ENCODE measurements at regions not wholly inside any gene's neighbourhood (a gene's known extent, or its start where the extent isn't known, plus 50 kb on each side); places are given as distances from the start of the nearest gene placed in this dataset.

DNA sequence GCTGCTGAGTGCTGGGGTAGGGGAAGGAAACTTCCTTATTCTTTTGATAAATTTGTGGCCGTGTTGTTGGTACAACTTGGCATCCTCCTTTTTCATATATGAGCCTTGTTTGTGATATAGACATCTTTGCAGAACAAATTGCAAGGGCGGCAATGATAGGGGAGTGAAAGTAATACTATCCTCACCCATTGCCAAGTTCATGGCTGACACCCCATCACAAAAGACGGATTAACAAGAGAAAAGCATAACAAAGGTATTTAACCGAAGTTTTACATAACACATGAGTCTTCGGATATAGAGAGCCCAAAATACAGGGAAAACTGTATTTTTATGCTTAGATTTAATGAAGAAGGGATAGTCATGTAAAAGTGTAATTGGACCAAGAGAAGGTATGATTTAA, 86.3 kb upstream of the TMPRSS2 start:
- H3K4me3 ChIP-seq (replicated peaks; ENCODE audit: low read depth, low read length) = no peak overlapping the region
- no peak for DNase-seq (ENCODE audit: extremely low read depth, low read depth)

GRCh38 chr21:41593760-41594138, 85.8 kb upstream of the TMPRSS2 start:
- H3K4me3 ChIP-seq (replicated peaks; ENCODE audit: low read depth, low read length) = no peak overlapping the region
- TF ChIP-seq, protein P1, sequence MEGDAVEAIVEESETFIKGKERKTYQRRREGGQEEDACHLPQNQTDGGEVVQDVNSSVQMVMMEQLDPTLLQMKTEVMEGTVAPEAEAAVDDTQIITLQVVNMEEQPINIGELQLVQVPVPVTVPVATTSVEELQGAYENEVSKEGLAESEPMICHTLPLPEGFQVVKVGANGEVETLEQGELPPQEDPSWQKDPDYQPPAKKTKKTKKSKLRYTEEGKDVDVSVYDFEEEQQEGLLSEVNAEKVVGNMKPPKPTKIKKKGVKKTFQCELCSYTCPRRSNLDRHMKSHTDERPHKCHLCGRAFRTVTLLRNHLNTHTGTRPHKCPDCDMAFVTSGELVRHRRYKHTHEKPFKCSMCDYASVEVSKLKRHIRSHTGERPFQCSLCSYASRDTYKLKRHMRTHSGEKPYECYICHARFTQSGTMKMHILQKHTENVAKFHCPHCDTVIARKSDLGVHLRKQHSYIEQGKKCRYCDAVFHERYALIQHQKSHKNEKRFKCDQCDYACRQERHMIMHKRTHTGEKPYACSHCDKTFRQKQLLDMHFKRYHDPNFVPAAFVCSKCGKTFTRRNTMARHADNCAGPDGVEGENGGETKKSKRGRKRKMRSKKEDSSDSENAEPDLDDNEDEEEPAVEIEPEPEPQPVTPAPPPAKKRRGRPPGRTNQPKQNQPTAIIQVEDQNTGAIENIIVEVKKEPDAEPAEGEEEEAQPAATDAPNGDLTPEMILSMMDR (IDR thresholded peaks at IDR 0.05; ENCODE audit: low read depth, low read length, missing control alignments) = no peak
- no peak for DNase-seq (ENCODE audit: extremely low read depth, low read depth)

More for the DNA sequence above, 86.3 kb upstream of the TMPRSS2 start:
- TF ChIP-seq, protein P1 (IDR thresholded peaks at IDR 0.05; ENCODE audit: low read depth, low read length, missing control alignments) = no peak

DNA sequence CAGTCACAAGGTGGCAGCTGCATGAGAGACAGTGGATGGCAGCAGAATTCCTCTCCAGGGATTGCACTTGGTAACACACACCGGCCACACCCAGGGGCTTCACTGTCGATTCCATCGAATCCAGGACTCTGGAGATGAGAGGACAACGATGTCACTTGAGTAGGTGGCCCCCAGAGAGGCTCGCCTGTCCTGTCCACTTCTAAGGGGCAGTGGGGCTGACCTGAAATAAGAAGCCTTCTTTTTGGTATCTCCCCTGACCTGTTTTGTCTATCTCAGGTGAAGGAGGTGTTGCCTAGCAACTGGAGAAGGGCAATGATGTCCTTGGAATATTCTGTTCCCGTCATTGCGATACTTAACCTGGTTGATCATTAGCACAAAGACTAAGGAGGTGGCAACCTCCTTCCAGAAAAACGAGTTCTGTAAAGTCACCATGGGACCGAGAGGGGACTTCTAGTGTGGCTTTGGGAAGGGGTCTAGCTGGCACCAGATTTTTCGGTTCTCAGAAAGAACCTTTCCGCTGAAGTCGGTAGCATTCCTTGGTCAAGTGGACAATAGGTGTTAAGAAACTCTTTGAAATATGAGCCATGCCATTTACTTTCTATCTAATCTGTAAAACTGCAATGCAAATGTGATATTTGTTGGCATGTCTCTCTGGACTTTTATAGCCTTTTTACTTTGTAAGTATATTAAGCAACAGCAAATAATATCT, 85.2 kb upstream of the TMPRSS2 start:
- DNase-seq (ENCODE audit: extremely low read depth, low read depth) = no peak
- no peak overlapping the region for H3K4me3 ChIP-seq (replicated peaks; ENCODE audit: low read depth, low read length)
- TF ChIP-seq, protein P1 (IDR thresholded peaks at IDR 0.05; ENCODE audit: low read depth, low read length, missing control alignments) = no peak

DNA sequence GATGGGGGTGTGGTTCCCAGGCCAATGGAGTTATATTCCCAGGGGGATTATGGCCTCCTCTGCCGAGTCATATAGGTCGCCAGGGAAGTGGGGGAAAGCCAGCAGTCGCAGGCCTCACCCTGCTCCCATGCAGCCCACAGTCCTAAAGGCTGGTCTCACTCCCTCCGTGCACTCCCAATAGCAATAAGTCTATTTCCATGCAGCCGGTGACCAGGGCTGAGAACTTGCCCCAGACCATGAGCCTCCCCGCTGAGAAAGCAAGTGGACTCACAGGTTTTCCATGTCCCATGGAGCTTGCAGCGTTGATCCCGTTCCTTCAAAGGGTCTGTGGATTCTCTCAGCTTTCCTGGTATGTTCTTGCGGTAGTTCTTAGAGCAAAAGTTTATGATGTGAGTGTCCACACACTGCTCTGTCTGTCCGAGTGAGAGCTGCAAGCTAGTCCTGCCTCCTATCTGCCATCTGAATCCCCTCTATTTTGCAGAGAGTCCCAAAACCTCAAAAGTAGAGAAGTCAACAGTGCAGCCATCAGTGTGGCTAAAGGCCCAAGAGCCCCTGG, 81.7 kb upstream of the TMPRSS2 start:
- TF ChIP-seq, protein P1 (IDR thresholded peaks at IDR 0.05; ENCODE audit: low read depth, low read length, missing control alignments) = no peak
- DNase-seq (ENCODE audit: extremely low read depth, low read depth) = no peak
- no peak overlapping the region for H3K4me3 ChIP-seq (replicated peaks; ENCODE audit: low read depth, low read length)

GRCh38 chr21:41589131-41589530, 81.2 kb upstream of the TMPRSS2 start:
- DNase-seq (ENCODE audit: extremely low read depth, low read depth) = no peak
- TF ChIP-seq, protein P1 (IDR thresholded peaks at IDR 0.05; ENCODE audit: low read depth, low read length, missing control alignments) = no peak
- H3K4me3 ChIP-seq (replicated peaks; ENCODE audit: low read depth, low read length) = no peak overlapping the region

- TF ChIP-seq, protein P1 (IDR thresholded peaks at IDR 0.05; ENCODE audit: low read depth, low read length, missing control alignments) = no peak
- no peak for DNase-seq (ENCODE audit: extremely low read depth, low read depth)
- no peak overlapping the region for H3K4me3 ChIP-seq (replicated peaks; ENCODE audit: low read depth, low read length)
Observed at GRCh38 chr21:41585199-41585994, 77.4 kb upstream of the TMPRSS2 start.

Measured in HFF-Myc (cell line).